Stimulated activated naive CD8-positive, alpha-beta T cell treated with anti-CD3 and anti-CD28 coated beads, Interleukin-15, Interleukin-2, amounts not matched to agents 100 ng/mL and 50 ng/mL, for 24 hours (primary cell): ENCODE measurements at regions not wholly inside any gene's neighbourhood (a gene's known extent, or its start where the extent isn't known, plus 50 kb on each side); places are given as distances from the start of the nearest gene placed in this dataset.
"Not testable (repeated sequence)": the region's sequence is repeated elsewhere in the genome, so short reads cannot be mapped to it uniquely, and the experiment has no call there.

Experiments used
- H3K27ac Mint-ChIP-seq: one replicate; pipeline ENCODE4 v1.8.0; 2021; ENCODE audit warnings: mild to moderate bottlenecking, mixed read lengths
- H3K27me3 Mint-ChIP-seq: one replicate; pipeline ENCODE4 v1.8.0; 2021; ENCODE audit warnings: mixed read lengths
- H3K36me3 Mint-ChIP-seq: one replicate; pipeline ENCODE4 v1.8.0; 2021; ENCODE audit warnings: low read depth, mixed read lengths
- H3K4me1 Mint-ChIP-seq: one replicate; pipeline ENCODE4 v1.8.0; 2021; ENCODE audit warnings: low read depth, mixed read lengths
- H3K4me3 Mint-ChIP-seq: one replicate; pipeline ENCODE4 v1.8.0; 2021; ENCODE audit warnings: mild to moderate bottlenecking, mixed read lengths
- H3K9me3 Mint-ChIP-seq: one replicate; pipeline ENCODE4 v1.8.0; 2021; ENCODE audit warnings: mixed read lengths

DNA sequence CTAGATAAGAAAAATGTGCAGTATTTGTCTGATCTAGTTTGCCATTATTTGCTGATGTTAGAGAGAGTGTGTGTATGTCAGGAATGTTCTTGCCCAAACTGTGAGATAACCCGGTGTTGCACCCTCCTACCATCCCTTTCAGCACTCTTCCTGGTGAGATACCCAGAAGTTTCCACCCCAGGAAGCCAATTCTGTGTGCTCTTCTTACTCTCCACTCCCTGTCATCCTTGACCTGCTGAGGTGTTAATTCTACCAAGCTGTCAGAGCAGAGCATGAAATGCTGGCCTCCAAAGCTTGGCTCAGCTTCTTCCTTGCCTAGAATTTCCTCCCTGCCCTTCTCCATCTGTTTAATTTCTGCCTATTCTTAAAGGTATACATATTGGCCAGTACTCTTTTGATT lies 237.3 kb upstream of the CNR1 start:
- Mint-ChIP-seq H3K27me3 (peaks cover 15% of the 10 kb centered on the region), H3K36me3 (no peaks in the 10 kb centered on the region), H3K9me3 (no peaks in the 10 kb centered on the region), H3K4me1 (no peaks in the 10 kb centered on the region), H3K4me3 (no peak overlapping the region), H3K27ac (no peak overlapping the region)

DNA sequence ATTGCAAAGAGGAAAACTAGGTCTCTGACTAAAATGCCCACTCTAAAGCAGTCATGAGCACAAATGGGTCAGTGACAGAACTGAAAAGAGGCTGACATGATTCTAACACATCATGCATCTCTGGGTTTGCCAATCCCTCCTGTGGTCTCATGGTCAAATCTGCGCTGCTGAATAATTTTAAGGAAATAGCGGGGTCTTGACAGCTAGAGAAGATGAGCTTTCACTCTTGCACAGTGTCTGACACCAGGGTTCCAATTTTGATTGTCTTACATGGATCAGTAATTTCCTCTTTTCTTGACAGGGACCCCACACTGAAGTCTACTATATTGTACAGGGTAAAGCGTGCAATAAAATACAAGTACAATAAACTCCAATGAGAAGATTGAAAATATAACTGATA lies 236.8 kb upstream of the CNR1 start:
- no peaks in the 10 kb centered on the region for H3K9me3 Mint-ChIP-seq
- H3K4me3 Mint-ChIP-seq, result no peak overlapping the region
- no peaks in the 10 kb centered on the region for H3K36me3 Mint-ChIP-seq
- peaks cover 15% of the 10 kb centered on the region for H3K27me3 Mint-ChIP-seq
- no peak overlapping the region for H3K27ac Mint-ChIP-seq
- no peaks in the 10 kb centered on the region for H3K4me1 Mint-ChIP-seq

DNA sequence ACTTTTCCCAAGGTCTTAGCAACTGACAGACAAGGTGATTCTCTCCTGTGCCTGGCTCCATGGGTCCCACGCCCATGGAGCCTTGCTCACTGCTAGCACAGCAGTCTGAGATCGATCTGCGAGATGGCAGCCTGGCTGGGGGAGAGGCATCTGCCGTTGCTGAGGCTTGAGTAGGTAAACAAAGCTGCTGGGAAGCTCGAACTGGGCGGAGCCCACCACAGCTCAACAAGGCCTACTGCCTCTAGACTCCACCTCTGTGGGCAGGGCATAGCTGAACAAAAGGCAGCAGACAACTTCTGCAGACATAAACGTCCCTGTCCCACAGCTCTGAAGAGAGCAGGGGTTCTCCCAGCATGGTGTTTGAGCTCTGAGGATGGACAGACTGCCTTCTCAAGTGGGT lies 224.9 kb upstream of the CNR1 start:
- H3K27me3 Mint-ChIP-seq, result peaks cover 16% of the 10 kb centered on the region
- not testable (repeated sequence) for H3K4me3 Mint-ChIP-seq, H3K9me3 Mint-ChIP-seq, H3K36me3 Mint-ChIP-seq, H3K4me1 Mint-ChIP-seq, H3K27ac Mint-ChIP-seq

DNA sequence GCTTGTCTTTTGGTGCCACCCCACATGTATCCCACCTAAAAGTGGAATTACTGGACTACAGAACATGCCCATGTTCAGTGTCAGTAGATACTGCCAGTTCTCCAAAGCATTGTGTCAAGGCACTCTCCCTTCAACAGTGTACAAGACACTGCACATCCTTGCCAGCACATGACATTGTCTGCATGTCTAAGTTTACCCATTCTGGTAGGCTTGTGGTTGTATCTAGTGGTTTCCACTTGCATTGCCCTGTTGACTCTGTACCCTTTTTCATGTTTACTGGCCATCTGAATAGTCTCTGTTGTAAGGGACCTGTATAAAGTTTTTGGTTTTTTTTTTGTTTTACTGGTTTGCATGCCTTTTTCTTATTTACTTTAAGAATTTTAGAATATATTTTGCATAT lies 222.4 kb upstream of the CNR1 start:
- Mint-ChIP-seq H3K4me3 (no peak overlapping the region), H3K36me3 (no peaks in the 10 kb centered on the region), H3K9me3 (peaks cover 6% of the 10 kb centered on the region), H3K4me1 (no peaks in the 10 kb centered on the region), H3K27me3 (peaks cover 16% of the 10 kb centered on the region), H3K27ac (no peak overlapping the region)

DNA sequence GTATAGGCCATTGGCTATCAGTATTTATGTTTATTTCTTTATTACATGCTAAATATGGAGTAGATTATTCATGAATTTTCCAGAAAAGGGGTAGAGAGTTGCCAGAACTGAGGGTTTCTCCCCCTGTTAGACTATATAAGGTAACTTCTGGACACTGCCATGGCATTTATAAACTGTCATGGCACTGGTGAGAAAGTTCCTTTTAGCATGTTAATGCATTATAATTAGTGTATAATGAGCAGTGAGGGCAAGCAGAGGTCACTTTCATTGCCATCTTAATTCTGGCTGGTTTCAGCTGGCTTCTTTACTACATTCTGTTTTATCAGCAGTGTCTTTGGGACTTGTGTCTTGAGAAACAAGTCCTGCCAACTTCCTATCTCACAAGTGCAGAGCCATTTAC lies 220.0 kb upstream of the CNR1 start:
- Mint-ChIP-seq H3K27me3 (peaks cover 12% of the 10 kb centered on the region), H3K27ac (no peak overlapping the region), H3K4me3 (no peak overlapping the region), H3K9me3 (peaks cover 6% of the 10 kb centered on the region), H3K4me1 (no peaks in the 10 kb centered on the region), H3K36me3 (no peaks in the 10 kb centered on the region)

DNA sequence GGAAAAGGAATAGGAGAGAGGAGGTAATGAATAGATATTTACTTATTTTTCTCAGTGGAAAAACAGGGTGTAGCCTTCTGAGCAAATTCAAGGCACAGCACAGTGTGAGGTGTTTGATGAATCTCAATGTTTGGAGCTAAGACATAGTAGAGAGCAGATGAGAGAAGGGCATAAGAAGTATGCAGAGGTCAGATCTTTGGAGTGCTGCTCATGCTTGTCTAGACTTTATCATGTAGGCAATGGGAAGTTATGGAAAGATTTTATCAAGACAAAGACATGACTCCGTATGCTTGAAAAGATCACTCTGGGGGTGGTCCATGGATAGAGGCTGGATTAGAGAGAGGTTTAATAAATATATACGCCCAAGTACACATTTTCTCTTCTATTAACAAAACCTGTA lies 217.0 kb upstream of the CNR1 start:
- no peaks in the 10 kb centered on the region for H3K4me1 Mint-ChIP-seq
- H3K27ac Mint-ChIP-seq, result no peak overlapping the region
- H3K4me3 Mint-ChIP-seq, result no peak overlapping the region
- H3K27me3 Mint-ChIP-seq, result no peaks in the 10 kb centered on the region
- no peaks in the 10 kb centered on the region for H3K36me3 Mint-ChIP-seq
- H3K9me3 Mint-ChIP-seq, result no peaks in the 10 kb centered on the region

DNA sequence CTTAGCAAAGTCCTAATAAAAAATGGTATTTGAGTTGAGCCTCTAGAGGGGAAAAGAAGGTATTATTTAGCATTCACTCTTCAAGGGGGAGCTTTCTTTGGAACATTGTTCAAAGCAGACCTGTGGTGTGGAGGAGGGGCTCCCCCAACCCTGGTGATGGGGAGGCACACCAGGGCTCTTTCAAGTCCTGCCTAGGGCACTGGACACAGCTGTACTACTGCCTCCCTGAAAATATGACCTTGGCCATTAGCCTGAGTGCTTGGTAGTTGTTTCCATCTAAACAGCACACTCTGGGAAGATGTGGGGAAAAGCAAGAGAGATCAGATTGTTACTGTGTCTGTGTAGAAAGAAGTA lies 215.1 kb upstream of the CNR1 start:
- Mint-ChIP-seq H3K4me1 (no peaks in the 10 kb centered on the region), H3K4me3 (no peak overlapping the region), H3K27ac (no peak overlapping the region), H3K27me3 (no peaks in the 10 kb centered on the region), H3K36me3 (no peaks in the 10 kb centered on the region), H3K9me3 (no peaks in the 10 kb centered on the region)

DNA sequence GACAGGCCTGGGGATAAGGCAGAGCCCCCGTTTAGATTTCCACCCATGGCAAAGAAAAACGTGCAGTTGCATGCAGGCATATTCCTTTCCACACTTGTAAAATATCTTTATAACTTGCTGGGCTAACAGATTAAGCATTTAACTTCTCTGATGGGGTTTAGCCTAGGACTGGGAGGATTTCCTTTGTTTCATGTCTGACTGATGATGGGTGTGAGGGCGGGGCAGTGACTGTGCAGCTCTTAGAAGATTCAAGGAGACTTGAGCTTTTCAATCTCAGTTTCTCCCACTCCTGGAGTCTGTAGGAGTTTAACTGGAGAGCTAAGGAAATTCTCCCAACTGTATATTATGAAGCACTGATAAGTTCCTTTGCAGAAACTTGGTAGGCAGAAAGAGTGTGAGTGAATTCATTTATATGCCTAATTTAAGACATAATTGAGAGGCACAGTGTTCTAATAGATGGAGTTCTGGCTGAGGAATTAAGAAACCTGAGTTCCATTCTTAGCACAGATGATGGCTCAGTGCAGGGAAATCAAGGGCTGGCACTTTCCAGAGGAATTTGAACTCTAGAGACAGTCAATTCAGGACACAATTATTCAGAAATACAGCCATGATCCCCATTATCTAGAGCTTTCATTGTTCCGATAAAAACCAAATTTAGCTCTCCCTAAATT lies 214.6 kb upstream of the CNR1 start:
- no peaks in the 10 kb centered on the region for H3K27me3 Mint-ChIP-seq
- H3K27ac Mint-ChIP-seq, result no peak overlapping the region
- no peak overlapping the region for H3K4me3 Mint-ChIP-seq

DNA sequence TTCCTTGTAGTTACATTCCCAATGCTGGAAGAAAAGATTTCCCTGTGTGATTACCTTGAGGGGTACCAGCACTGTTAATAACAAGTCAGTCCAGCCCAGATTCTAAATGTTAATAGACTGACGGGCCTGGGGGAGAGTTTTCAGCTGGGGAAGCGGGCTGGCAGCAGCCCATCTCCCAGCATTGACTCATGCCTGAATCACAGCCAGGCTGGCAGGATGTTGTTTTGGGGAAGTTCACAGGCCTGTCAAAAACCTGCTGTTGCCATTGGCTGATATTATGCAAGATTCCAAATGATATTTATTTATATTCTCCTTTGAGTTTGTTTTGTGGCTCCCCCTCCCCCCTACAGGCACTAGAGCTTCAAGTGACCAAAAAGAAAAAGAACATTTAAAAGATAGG lies 213.9 kb upstream of the CNR1 start:
- H3K27me3 Mint-ChIP-seq, result peaks cover 3% of the 10 kb centered on the region
- no peaks in the 10 kb centered on the region for H3K9me3 Mint-ChIP-seq
- no peaks in the 10 kb centered on the region for H3K36me3 Mint-ChIP-seq
- no peaks in the 10 kb centered on the region for H3K4me1 Mint-ChIP-seq
- H3K27ac Mint-ChIP-seq, result no peak overlapping the region
- H3K4me3 Mint-ChIP-seq, result no peak overlapping the region

More for the DNA sequence above, 214.6 kb upstream of the CNR1 start:
- Mint-ChIP-seq H3K9me3 (no peaks in the 10 kb centered on the region), H3K4me1 (no peaks in the 10 kb centered on the region), H3K36me3 (no peaks in the 10 kb centered on the region)

DNA sequence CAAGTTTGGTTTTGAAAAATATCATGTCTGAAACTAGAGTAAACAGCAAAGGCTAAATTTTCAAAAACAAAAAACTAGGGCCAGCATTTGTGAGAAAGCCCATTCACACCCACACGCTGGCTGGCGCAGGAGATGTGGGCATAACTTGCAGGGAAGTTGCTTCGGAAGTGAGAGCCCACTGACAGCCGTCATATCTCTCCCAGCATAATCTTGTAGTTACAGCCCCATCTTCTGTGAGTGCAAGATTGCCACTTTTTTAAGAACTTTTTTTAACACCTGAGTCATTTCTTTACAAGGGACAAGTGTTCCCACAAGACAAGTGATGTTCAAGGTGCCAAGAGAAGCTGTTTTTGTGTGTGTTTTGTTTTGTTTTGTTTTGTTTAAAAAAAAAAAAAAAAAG lies 212.5 kb upstream of the CNR1 start:
- Mint-ChIP-seq H3K27me3 (peaks cover 6% of the 10 kb centered on the region), H3K36me3 (no peaks in the 10 kb centered on the region), H3K4me1 (no peaks in the 10 kb centered on the region), H3K27ac (no peak overlapping the region), H3K9me3 (no peaks in the 10 kb centered on the region), H3K4me3 (no peak overlapping the region)

DNA sequence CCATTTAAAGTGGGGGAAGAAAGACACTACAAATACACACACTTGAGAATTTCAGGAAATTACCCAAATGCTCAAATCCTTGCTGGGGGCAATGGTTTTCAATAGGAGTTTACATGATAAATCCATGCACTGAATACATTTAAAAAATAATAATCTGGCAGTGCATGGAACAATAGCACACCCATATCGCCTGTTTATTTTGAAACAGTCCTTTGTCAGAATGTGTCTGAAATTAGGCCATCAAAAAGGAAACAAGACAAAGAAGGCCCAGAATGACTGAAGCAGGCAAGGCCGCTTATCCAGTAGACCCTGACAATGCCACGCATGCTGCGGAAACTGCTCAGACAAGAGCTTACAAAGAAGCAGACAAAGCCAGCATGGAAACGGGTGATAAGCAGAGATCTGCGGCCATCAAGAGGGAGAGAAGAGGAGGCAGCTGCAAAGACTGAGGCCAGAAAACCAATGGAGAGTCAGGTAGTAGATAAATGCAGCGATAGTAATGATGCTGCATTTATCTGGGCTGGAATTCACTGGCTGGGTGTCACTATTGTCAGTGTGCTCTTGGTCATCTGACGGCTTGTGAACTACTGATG lies 211.9 kb upstream of the CNR1 start:
- no peak overlapping the region for H3K4me3 Mint-ChIP-seq
- no peaks in the 10 kb centered on the region for H3K9me3 Mint-ChIP-seq
- H3K27me3 Mint-ChIP-seq, result peaks cover 6% of the 10 kb centered on the region
- no peak overlapping the region for H3K27ac Mint-ChIP-seq
- no peaks in the 10 kb centered on the region for H3K4me1 Mint-ChIP-seq
- H3K36me3 Mint-ChIP-seq, result no peaks in the 10 kb centered on the region

DNA sequence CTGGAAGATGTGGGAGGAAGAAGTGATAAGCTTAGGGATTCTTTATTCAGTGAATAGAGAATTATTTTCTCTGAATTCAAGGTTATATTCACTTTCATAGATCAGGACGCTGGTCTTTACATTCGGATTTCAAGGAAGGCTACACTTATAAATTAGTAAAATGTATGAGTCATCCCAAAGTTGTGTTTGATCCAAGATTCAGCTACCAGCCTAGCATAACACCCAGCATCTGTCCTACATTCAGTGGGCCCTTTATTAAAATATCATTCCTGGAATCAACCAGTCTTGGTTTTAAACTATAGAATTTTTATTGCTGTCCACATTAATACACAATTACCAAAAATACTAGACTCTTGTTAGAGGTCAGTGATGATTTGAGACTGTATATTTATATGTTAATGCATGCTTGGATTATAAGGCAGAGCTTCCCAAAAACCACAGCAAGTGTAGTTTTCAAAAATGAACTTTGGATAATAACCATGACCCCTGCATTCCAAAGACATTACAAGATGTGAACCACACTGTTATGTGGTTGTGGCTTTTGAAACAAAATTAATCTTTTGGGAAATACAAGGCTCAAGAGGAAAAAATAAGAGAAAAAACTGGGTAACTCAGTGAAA lies 210.7 kb upstream of the CNR1 start:
- Mint-ChIP-seq H3K9me3 (no peaks in the 10 kb centered on the region), H3K27ac (no peak overlapping the region), H3K4me3 (no peak overlapping the region), H3K36me3 (no peaks in the 10 kb centered on the region), H3K4me1 (no peaks in the 10 kb centered on the region), H3K27me3 (peaks cover 6% of the 10 kb centered on the region)

DNA sequence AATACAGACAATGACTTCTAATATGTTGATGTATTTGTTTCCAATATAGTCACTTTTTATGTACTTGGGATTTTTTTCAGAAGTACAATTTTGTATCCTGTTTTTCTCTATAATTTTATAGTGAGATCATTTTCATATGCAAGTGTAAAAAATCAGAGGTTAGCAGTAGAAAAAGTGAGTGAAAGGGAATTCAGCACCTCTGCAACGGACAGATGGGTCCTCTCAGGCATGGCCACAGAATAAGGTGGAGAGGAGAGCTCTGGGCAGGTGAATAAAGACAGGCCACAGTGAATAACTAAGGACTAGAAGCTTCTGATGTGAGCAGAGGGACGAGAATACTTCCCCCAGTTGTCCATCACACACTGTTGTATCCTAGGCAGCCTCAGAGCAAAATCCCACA lies 210.1 kb upstream of the CNR1 start:
- H3K4me3 Mint-ChIP-seq, result no peak overlapping the region
- no peaks in the 10 kb centered on the region for H3K36me3 Mint-ChIP-seq
- no peaks in the 10 kb centered on the region for H3K4me1 Mint-ChIP-seq
- H3K27ac Mint-ChIP-seq, result no peak overlapping the region
- H3K9me3 Mint-ChIP-seq, result no peaks in the 10 kb centered on the region
- peaks cover 6% of the 10 kb centered on the region for H3K27me3 Mint-ChIP-seq

DNA sequence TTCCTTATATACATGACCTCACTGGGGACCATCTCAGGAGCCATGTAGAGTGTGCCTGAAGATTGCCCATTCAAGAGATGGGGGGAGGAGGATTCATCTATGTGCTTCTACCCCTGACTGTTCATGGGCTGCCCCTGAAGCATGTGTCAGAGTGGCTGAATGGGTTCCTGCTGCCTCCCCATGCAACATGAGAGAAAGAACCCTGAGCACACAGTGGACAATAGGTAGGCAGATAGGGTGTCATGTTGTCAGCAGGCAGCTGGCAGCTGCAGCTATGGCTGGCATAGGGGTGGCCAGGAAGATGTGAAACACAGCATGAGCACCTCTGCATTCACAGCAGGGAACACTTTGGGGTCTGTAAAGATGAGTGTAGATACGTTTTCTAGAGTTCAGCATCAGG lies 208.4 kb upstream of the CNR1 start:
- Mint-ChIP-seq H3K27me3 (peaks cover 11% of the 10 kb centered on the region), H3K9me3 (no peaks in the 10 kb centered on the region), H3K4me1 (no peaks in the 10 kb centered on the region), H3K27ac (no peak overlapping the region), H3K36me3 (no peaks in the 10 kb centered on the region), H3K4me3 (no peak overlapping the region)

DNA sequence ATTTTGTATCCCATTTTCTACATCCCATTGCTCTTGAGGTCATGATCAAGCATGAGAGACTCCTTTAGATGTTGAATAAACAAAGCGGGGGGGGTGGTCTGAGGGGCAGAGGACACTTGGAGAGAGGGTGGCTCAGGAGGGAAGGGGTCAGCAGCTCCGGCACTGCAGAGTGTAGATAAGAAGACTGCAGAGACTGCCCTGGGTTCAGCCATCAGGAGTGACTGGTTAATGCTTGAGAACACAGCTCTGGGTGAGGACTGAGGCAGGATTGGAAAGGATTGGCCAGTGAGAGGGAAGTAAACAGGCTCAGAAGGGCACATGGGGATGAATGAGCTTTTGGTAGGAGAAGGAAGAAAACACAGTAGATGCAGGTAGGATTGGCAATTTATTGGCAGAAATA lies 205.3 kb upstream of the CNR1 start:
- Mint-ChIP-seq H3K27me3 (peaks cover 23% of the 10 kb centered on the region), H3K4me3 (no peak overlapping the region), H3K36me3 (no peaks in the 10 kb centered on the region), H3K4me1 (no peaks in the 10 kb centered on the region), H3K27ac (no peak overlapping the region), H3K9me3 (no peaks in the 10 kb centered on the region)

DNA sequence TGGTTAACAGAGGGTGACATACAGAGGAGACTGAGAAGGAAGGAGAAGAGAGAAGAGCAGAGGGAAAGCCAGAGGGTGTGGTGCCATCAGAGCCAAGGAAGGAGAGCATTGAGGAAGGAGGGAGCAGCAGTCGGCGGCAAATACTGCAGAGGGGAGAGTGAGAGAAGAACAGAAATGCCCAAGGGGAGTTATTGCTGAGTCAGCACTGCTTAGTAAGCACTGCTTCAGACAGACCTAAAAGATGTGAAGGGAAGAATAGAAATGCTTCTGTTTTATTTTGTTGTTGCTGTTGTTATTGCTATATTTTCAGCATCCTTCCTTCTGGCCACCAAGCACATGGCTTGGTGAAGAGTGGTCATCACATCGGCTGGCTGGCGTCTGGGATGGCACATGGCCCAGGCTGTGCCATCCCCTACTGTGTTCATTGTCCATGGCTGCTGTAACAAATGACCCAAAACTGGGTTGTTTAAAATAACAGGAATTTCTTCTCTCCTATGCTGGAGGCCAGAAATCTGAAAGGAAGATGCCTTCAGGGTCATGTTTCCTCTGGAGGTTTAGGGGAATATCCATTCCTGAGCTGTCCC lies 204.1 kb upstream of the CNR1 start:
- Mint-ChIP-seq H3K9me3 (no peaks in the 10 kb centered on the region), H3K4me1 (no peaks in the 10 kb centered on the region), H3K4me3 (no peak overlapping the region), H3K27ac (no peak overlapping the region), H3K36me3 (no peaks in the 10 kb centered on the region), H3K27me3 (peaks cover 20% of the 10 kb centered on the region)
